LHCN-M2 (cell line): ENCODE measurements at regions not wholly inside any gene's neighbourhood (a gene's known extent, or its start where the extent isn't known, plus 50 kb on each side); places are given as distances from the start of the nearest gene placed in this dataset.

ENCODE experiments used
- DNase-seq: peaks from one replicate; pipeline ENCODE4 v3.0.0-alpha.2; 2012; ENCODE audit warnings: low read depth

GRCh38 chr10:130862626-130863025, 448.9 kb downstream of the TCERG1L start:
- DNase-seq: no peak

DNA sequence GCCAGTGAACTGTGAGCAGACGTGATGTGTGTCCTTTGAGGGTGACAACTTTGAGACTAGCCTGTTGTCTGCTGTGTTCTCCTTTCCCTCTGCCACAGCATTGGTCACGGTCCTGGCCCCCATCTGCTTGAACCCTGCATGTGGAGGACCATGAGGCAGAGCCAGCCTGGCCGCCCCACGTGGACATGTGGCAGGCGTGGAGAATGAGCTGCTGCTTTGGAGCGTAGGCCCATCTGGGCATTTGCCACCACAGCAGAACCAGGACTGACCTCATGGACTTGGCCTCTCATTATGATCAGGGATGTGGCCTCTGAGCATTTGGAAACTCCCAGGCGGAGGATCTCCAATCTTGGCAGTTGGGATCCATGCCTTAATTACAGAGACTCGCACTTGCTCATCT, 448.5 kb downstream of the TCERG1L start:
- no peak for DNase-seq

- no peak for DNase-seq
Measured at GRCh38 chr10:130864961-130865818, 446.3 kb downstream of the TCERG1L start.

DNA sequence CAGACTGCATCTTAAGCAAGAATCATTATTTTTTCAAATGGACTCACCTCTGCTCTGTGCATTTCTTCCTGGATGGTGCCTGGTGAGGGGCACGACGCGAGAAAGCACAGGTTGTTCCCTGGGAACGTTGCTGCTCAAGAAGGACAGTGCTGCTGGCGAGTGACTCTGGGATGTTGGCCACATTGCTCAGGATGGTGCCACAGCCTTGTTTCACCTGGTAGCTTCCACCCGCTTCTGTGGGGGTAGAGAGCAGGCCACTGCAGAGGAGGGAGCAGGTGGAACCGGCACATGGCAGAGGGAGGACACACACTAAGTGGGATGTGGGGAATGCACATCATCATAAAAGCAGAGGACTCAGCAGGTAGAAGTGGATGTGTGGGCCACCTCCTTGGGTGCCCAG, 444.7 kb downstream of the TCERG1L start:
- no peak for DNase-seq

DNA sequence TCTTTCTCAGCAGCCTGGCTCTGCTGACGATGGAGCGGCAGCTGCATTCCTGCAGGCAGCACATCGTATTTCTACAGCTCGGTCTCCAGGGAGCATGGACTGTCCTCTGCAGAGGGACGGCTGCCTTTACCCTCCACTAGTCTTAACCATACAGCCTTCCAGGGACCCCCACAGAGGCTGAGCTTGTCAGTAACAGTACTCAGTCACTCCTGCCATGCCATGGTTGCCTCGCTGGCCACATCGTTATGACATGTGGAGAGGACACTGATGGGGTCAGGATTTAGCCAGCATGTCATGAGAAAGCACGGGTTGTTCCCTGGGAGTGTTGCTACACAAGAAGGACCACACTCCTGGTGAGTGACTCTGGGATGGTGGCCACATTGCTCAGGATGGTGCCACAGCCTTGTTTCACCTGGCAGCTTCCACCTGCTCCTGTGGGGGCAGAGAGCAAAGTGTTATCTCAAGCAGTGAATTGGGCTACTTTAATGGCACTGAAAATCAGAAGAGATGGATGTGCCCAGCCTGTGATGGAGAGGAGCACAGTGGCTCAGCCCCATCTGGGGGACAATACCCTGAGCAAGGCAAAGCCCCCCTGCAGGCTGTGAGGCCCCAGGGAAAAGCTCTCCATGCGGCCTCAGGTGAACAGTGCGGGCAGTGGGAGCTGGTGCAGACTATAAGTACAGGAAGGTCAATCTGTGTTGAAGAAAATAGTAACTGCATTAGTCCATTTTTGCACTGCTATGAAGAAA, 443.9 kb downstream of the TCERG1L start:
- no peak for DNase-seq

- no peak for DNase-seq
Measured at GRCh38 chr10:130869179-130869841, 442.2 kb downstream of the TCERG1L start.

DNA sequence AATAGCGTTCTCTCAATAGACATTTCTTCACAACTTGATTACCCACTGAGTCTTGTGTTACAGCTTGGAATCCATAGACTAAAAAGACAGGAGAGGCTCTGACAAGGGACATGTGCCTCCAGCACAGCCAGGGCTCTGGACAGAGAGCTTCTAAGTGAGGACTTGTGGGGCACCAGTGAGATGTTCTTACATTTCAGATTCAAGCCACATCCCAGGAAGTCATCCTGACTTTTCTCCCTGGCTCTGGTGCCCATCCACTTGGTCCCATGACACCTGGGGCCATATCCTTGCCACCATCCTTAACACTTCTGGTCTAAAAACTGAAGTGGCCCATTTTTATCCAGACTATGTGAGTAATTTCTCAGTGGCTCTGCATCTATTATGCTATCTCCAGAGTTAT, 440.1 kb downstream of the TCERG1L start:
- DNase-seq: no peak

- DNase-seq: no peak
Measured at GRCh38 chr10:130873636-130874035, 437.9 kb downstream of the TCERG1L start.

DNA sequence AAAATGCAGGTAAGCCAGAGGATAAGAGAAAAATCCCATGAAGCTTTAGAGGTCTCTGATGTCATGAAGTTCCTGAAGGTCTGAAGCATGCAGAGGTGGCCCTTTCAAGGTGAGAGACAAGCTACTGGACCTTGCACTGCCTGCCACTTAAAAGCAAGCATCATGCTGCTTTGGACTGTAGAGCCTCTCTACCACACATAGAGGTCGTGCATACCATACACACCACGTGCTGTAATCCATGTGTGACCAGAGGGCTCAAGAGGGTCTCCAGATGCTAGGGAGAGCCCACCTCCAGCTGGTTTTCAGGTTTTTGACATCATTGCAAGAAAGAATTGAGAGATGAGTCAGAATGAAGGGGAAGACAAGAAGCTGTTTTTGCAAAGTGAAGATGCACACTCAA, 436.4 kb downstream of the TCERG1L start:
- no peak for DNase-seq

- no peak for DNase-seq
Measured at GRCh38 chr10:130875897-130876472, 435.5 kb downstream of the TCERG1L start.

- no peak for DNase-seq
Measured at GRCh38 chr10:130877126-130877525, 434.4 kb downstream of the TCERG1L start.

DNA sequence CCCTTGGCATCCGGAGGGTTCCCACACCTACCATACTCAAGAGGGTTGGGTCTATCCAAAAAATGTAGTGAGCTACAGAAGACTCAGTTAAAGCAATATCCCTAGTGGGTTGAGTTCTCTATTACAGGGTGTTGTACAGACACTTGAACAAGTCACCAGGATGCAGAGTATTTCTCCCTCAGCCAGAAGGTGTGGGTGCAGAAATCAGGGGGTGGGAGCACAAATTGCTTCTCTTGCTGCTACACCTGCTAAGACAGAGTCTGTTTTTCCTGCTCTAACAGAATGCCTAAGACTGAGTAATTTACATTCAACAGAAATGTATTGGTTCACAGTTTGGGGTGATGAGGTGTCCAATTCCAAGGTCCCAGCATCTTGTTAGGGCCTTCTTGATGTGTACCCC, 433.4 kb downstream of the TCERG1L start:
- DNase-seq: no peak

DNA sequence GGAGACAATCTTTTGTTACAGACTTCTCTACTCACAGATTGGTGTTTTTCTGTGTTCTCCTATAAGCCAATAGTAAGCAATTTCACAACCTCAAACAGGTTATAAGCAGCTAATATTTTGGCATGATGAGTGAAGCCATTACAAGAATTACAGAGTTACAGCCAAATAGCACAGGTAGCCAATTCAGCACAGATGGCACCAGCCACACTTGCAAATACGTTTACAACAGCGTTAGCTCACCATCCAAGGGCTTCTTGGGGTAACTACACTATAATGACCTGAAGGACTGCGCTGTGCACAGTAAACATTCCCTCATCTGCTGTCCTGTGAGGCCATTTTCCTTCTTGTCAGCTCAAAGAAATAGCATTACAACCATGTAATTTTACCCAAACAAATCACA, 428.6 kb downstream of the TCERG1L start:
- DNase-seq: no peak

DNA sequence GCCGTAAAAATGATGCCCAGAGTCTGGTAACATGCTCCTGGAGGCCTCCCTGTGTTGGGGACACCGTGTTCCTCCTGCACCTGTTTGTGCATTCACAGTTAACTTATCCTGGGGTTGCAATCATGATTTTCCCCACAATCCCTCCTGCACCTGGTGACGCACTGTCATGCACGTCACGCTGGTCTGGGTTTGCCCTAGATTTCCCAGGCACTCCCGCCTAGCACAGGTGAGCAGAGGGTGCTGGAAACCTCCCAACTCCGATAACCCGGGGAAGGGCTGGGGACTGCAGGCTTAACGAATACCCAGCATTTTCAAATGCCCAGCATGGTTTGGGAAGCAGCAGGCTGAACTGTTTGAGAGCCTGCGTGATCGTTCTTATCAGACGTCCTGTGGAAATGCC, 427.1 kb downstream of the TCERG1L start:
- no peak for DNase-seq

DNA sequence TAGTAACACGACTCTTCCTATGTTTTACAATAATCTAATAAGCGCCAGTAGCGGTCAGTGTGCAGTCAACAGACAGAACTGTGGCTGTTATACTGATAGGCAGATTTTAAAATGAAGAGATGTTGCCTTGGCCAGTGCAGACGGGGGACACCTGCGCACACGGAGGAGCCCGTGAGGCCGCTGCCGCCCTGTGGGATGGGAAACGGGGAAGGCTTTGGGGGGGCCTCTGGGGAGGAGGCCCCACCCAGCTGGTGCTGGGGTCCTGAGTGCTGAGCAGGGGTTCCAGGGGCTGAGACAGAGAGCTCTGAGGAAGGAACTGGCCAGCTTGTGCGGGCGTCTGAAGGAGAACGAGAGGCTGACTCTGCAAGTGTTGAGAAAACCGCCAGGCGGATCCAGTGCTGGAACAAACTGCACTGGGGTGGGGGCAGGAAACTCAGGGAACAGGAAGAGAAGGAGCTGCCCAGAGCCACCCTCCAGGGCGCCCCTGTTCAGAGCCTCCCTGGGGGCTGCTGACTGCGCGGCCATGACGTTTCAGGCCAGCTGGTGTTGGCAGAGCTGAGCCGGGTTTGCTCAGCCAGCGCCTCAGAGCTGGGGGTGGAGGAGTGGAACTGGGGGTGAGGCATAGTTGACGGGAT, 426.4 kb downstream of the TCERG1L start:
- DNase-seq: no peak

DNA sequence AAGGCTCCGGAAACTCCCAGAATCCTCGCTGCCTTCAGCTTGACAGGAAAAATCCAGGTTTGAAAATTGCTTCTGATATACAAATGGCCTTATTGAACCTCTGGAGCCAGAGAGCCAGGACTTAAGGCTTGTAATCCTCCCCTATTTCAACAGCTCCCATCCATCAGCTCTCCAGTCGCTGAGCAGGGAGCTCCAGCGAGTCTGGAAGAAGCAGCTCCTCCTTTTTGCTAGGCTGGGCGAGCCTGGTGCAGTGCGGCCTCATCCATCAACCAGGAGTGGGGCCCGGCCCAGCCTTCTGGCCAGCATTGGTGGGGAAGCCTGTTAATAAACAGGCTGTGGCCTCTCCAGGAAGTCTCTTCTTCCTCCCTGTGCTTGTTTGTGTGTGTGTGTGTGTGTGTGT, 424.4 kb downstream of the TCERG1L start:
- no peak for DNase-seq

- no peak for DNase-seq
Measured at GRCh38 chr10:130888493-130888892, 423.0 kb downstream of the TCERG1L start.

DNA sequence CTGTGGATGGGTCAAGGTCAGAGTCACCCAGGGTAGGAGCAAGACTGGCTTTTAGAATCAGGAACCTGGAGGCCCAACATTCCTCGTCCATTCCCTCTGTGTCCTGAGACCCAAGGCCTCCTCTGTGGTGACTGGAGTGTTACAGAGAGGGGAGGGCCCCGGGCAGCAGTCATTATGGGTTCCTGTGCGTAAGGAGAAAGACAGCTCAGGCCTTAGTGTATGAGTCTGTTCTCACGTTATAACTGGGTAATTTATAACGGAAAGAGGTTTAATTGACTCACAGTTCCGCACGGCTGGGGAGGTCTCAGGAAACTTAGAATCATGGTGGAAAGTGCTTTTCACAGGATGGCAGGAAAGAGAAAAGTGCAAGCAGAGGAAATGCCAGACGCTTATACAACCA, 422.3 kb downstream of the TCERG1L start:
- no peak for DNase-seq

DNA sequence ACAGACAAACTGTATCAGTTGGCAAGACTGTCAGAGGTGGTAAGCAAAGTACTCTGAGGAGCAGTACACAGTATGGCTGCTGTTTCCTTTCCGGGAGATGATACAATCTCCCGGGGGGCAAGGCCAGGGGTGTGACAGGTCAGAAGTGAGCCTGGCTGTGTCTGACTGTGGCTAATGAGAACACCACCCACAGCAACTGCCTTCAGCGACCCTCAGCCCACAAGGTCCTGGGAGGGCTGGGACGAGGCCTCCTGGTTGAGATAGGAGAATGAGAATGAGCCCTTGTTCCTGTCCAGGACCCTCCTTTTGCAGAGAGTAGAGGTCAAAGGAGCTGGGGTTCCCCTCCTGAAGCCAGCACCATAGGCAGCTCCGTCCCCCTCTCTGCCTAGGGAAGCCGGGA, 421.7 kb downstream of the TCERG1L start:
- DNase-seq: no peak

DNA sequence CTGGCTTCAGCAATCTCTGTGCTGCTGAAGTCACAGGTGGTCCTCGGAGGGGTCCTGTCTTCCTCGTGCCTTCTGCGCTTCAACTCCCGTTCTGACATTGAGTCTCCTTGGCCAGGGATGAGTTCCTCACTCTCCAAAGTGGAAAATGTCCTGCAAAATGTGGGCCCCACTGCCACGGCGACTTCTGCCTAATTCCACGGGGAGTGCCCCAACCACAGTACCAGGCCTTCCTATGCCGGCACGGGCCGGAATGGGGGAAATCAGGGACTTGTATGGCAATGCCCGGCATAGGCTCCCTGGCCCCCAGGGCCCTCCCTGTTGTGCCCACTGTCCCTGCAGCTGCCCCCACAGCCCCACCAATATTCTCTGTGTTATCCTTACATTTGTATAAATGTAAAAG, 420.5 kb downstream of the TCERG1L start:
- no peak for DNase-seq

GRCh38 chr10:130894471-130894870, 417.1 kb downstream of the TCERG1L start:
- no peak for DNase-seq

DNA sequence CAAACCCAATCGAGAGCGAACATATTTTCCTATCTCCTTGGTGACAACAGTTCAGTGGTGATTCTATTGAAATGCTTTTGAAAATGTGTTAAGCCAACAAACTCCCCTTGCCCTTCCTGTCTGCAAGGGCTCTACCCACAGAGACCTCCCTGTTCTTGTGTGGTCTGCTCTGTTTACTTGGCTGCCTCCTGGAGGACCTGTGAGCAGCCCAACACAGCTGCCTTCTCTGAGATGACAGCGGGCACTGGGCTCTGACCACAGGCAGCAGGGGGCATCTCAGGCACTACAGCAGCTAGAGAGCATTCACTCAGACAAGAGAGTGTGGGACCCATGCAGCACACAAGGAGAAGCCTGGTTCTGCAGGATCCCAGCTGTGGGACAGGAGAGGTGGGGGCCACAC, 416.4 kb downstream of the TCERG1L start:
- DNase-seq: no peak
